Left ventricle myocardium inferior (tissue), 1 donor: ENCODE measurements at regions not wholly inside any gene's neighbourhood (a gene's known extent, or its start where the extent isn't known, plus 50 kb on each side); places are given as distances from the start of the nearest gene placed in this dataset.

Source experiments
- DNase-seq: peaks from one replicate; pipeline ENCODE4 v3.0.0-alpha.2; 2020
- H3K27ac ChIP-seq: fragments of 200-600 bp; replicated peaks from 2 replicates; pipeline ENCODE4 v1.8.0; 2021
- H3K27me3 ChIP-seq: fragments of 200-600 bp; 2 replicates; pipeline ENCODE4 v1.8.0; 2021; ENCODE audit warnings: low read depth
- H3K36me3 ChIP-seq: fragments of 200-600 bp; 2 replicates; pipeline ENCODE4 v1.8.0; 2021
- H3K4me1 ChIP-seq: fragments of 200-600 bp; 2 replicates; pipeline ENCODE4 v1.8.0; 2021
- H3K4me3 ChIP-seq: fragments of 200-600 bp; 2 replicates; pipeline ENCODE4 v1.8.0; 2021; ENCODE audit warnings: mild to moderate bottlenecking, moderate library complexity
- H3K9me3 ChIP-seq: fragments of 200-600 bp; replicated peaks from 2 replicates; pipeline ENCODE4 v1.8.0; 2021
- CTCF ChIP-seq: fragments of 200-600 bp; IDR thresholded peaks from 2 replicates; pipeline ENCODE4 v1.8.0; 2021; ENCODE audit warnings: antibody characterized with exemption, mild to moderate bottlenecking, borderline replicate concordance
- intact Hi-C: fragments of 100-400 bp; cut with micrococcal nuclease; formaldehyde crosslinking; loops from one replicate; pipeline ENCODE4 v1.11.0; 2022
- donor health status: DM: no; HTN: yes; CAD: no; lungs with severe emphysema.

- Histone ChIP-seq H3K27me3 (no peaks in the 10 kb centered on the region), H3K27ac (no peak overlapping the region), H3K4me3 (no peak overlapping the region), H3K36me3 (no peaks in the 10 kb centered on the region), H3K4me1 (no peaks in the 10 kb centered on the region), H3K9me3 (peaks cover 5% of the 10 kb centered on the region)
- intact Hi-C loops: no loop called here
- DNase-seq: no peak
- TF ChIP-seq CTCF: no peak
Observed at GRCh38 chr1:102751111-102751510, 357.2 kb downstream of the COL11A1 start.

- H3K4me1 ChIP-seq: no peaks in the 10 kb centered on the region
- no peaks in the 10 kb centered on the region for H3K27me3 ChIP-seq
- H3K36me3 ChIP-seq: no peaks in the 10 kb centered on the region
- TF ChIP-seq CTCF: no peak
- intact Hi-C loops: no loop called here
- no peak for DNase-seq
- no peak overlapping the region for H3K27ac ChIP-seq
- peaks cover 17% of the 10 kb centered on the region for H3K9me3 ChIP-seq
- no peak overlapping the region for H3K4me3 ChIP-seq
Observed at GRCh38 chr1:102742426-102742825, 365.9 kb downstream of the COL11A1 start.

- no peak for DNase-seq
- no peaks in the 10 kb centered on the region for H3K9me3 ChIP-seq
- intact Hi-C loops: no loop called here
- H3K4me1 ChIP-seq: no peaks in the 10 kb centered on the region
- no peak for TF ChIP-seq CTCF
- H3K36me3 ChIP-seq: no peaks in the 10 kb centered on the region
- no peak overlapping the region for H3K4me3 ChIP-seq
- H3K27ac ChIP-seq: no peak overlapping the region
- no peaks in the 10 kb centered on the region for H3K27me3 ChIP-seq
Observed at GRCh38 chr1:102733491-102734236, 374.7 kb downstream of the COL11A1 start.

GRCh38 chr1:102732927-102733326 is 375.4 kb downstream of the COL11A1 start:
- intact Hi-C loops: no loop called here

GRCh38 chr1:102726417-102726816 is 381.9 kb downstream of the COL11A1 start:
- H3K36me3 ChIP-seq: no peaks in the 10 kb centered on the region
- no peak for TF ChIP-seq CTCF
- no peaks in the 10 kb centered on the region for H3K9me3 ChIP-seq
- H3K4me1 ChIP-seq: no peaks in the 10 kb centered on the region
- H3K27me3 ChIP-seq: no peaks in the 10 kb centered on the region
- no peak for DNase-seq
- intact Hi-C loops: no loop called here
- H3K4me3 ChIP-seq: no peak overlapping the region
- H3K27ac ChIP-seq: no peak overlapping the region

More at GRCh38 chr1:102732927-102733326, 375.4 kb downstream of the COL11A1 start:
- DNase-seq: no peak
- H3K4me3 ChIP-seq: no peak overlapping the region
- H3K36me3 ChIP-seq: no peaks in the 10 kb centered on the region
- no peak overlapping the region for H3K27ac ChIP-seq
- no peaks in the 10 kb centered on the region for H3K27me3 ChIP-seq
- no peaks in the 10 kb centered on the region for H3K4me1 ChIP-seq
- no peaks in the 10 kb centered on the region for H3K9me3 ChIP-seq
- no peak for TF ChIP-seq CTCF
